Mesenchymal stem cell (in vitro differentiated cells and primary cell): ENCODE measurements at regions not wholly inside any gene's neighbourhood (a gene's known extent, or its start where the extent isn't known, plus 50 kb on each side); places are given as distances from the start of the nearest gene placed in this dataset.

Source experiments
- DNase-seq: peaks from one replicate; pipeline ENCODE4 v3.0.0-alpha.2; 2013
- H2AFZ ChIP-seq: one replicate; pipeline ENCODE4 v1.6.1; 2013; ENCODE audit warnings: low read depth, mild to moderate bottlenecking, control low read depth, inconsistent platforms, low read length, moderate library complexity
- H2AK5ac ChIP-seq: 2 replicates; pipeline ENCODE4 v1.6.1; 2013; ENCODE audit warnings: low read length, moderate library complexity, mild to moderate bottlenecking, inconsistent platforms; ENCODE audit not compliant: severe bottlenecking
- H2BK120ac ChIP-seq: one replicate; pipeline ENCODE4 v1.6.1; 2013; ENCODE audit warnings: low read depth, mild to moderate bottlenecking, inconsistent platforms, low read length, moderate library complexity
- H2BK12ac ChIP-seq, 2 experiments: one replicate each; pipeline ENCODE4 v1.6.1; 2013; ENCODE audit warnings: inconsistent platforms in 2 of 2, low read length in 2 of 2, mild to moderate bottlenecking in 2 of 2, moderate library complexity in 2 of 2, control low read depth in 1 of 2
- H2BK15ac ChIP-seq: one replicate; pipeline ENCODE4 v1.6.1; 2013; ENCODE audit warnings: mild to moderate bottlenecking, low read depth, inconsistent platforms; ENCODE audit not compliant: poor library complexity, severe bottlenecking
- H2BK5ac ChIP-seq: 2 replicates; pipeline ENCODE4 v1.6.1; 2013; ENCODE audit warnings: low read depth, mild to moderate bottlenecking, low read length, control low read depth, inconsistent platforms; ENCODE audit not compliant: poor library complexity, severe bottlenecking
- H3K14ac ChIP-seq, 2 experiments: one replicate each; pipeline ENCODE4 v1.6.1; 2013; ENCODE audit warnings: inconsistent platforms in 2 of 2, low read length in 2 of 2, control low read depth in 1 of 2, mild to moderate bottlenecking in 1 of 2, moderate library complexity in 1 of 2
- H3K18ac ChIP-seq, 2 experiments: one replicate each; pipeline ENCODE4 v1.6.1; 2013; ENCODE audit warnings: inconsistent platforms in 2 of 2, low read length in 2 of 2, control low read depth in 1 of 2, low read depth in 1 of 2, mild to moderate bottlenecking in 1 of 2
- H3K23ac ChIP-seq, 2 experiments: one replicate each; pipeline ENCODE4 v1.6.1; 2013; ENCODE audit warnings: inconsistent platforms in 2 of 2, low read length in 2 of 2, mild to moderate bottlenecking in 2 of 2, moderate library complexity in 2 of 2, control low read depth in 1 of 2
- H3K27ac ChIP-seq: 2 replicates; pipeline ENCODE4 v1.5.1; 2013; ENCODE audit warnings: mild to moderate bottlenecking, moderate library complexity, low read length, control low read depth, inconsistent platforms; ENCODE audit not compliant: poor library complexity, severe bottlenecking
- H3K27me3 ChIP-seq, 2 experiments: 2 replicates each; pipeline versions ENCODE4 v1.6.1 to v1.7.0; 2013; ENCODE audit warnings: low read length in 2 of 2, mild to moderate bottlenecking in 2 of 2, moderate library complexity in 2 of 2, control low read depth in 1 of 2, inconsistent platforms in 1 of 2; ENCODE audit not compliant: control insufficient read depth in 1 of 2, insufficient read depth in 1 of 2
- H3K36me3 ChIP-seq, 2 experiments: 2 replicates each; pipeline versions ENCODE4 v1.6.1 to v1.7.0; 2013; ENCODE audit warnings: low read length in 2 of 2, control low read depth in 1 of 2, inconsistent platforms in 1 of 2, low read depth in 1 of 2, mild to moderate bottlenecking in 1 of 2; ENCODE audit not compliant: insufficient read depth in 2 of 2, control insufficient read depth in 1 of 2
- H3K4ac ChIP-seq, 2 experiments: one replicate each; pipeline ENCODE4 v1.6.1; 2013; ENCODE audit warnings: inconsistent platforms in 2 of 2, low read length in 2 of 2, mild to moderate bottlenecking in 2 of 2, moderate library complexity in 2 of 2, control low read depth in 1 of 2, low read depth in 1 of 2
- H3K4me1 ChIP-seq: 2 replicates; pipeline ENCODE4 v1.6.1; 2013; ENCODE audit warnings: low read depth, low read length, control low read depth; ENCODE audit not compliant: control insufficient read depth, insufficient read depth
- H3K4me2 ChIP-seq: 2 replicates; pipeline ENCODE4 v1.6.1; 2013; ENCODE audit warnings: low read length, mild to moderate bottlenecking, inconsistent platforms; ENCODE audit not compliant: poor library complexity, severe bottlenecking
- H3K4me3 ChIP-seq, 2 experiments: 2 replicates each; pipeline versions ENCODE4 v1.5.1 to v1.7.0; 2013; ENCODE audit warnings: low read length in 2 of 2, mild to moderate bottlenecking in 2 of 2, control low read depth in 1 of 2, low read depth in 1 of 2; ENCODE audit not compliant: insufficient read depth in 1 of 2
- H3K79me1 ChIP-seq: replicated peaks from 2 replicates; pipeline ENCODE4 v1.6.1; 2013; ENCODE audit warnings: mild to moderate bottlenecking, control low read depth, low read length, inconsistent platforms; ENCODE audit not compliant: poor library complexity, severe bottlenecking
- H3K9ac ChIP-seq: 2 replicates; pipeline ENCODE4 v1.7.0; 2013; ENCODE audit warnings: mild to moderate bottlenecking, low read length, moderate library complexity
- H3K9me3 ChIP-seq: 2 replicates; pipeline ENCODE4 v1.7.0; 2013; ENCODE audit warnings: mild to moderate bottlenecking, low read length; ENCODE audit not compliant: control insufficient read depth
- H4K8ac ChIP-seq: one replicate; pipeline ENCODE4 v1.6.1; 2013; ENCODE audit warnings: inconsistent platforms, mild to moderate bottlenecking, low read length, moderate library complexity
- H4K91ac ChIP-seq: one replicate; pipeline ENCODE4 v1.6.1; 2013; ENCODE audit warnings: mild to moderate bottlenecking, low read length, inconsistent platforms
- WGBS: methylation state at CpG from one replicate; pipeline ENCODE4 v1.1.7; 2013; ENCODE audit warnings: mixed read lengths; 5-methylcytosine and 5-hydroxymethylcytosine counted together

- no peak overlapping the region for H4K91ac ChIP-seq
- H3K4me2 ChIP-seq = no peak overlapping the region
- no peak overlapping the region for H3K4me3 ChIP-seq
- no peak overlapping the region for H3K27ac ChIP-seq
- no peak for DNase-seq
- no peaks in the 10 kb centered on the region for H3K4me1 ChIP-seq
- H3K23ac ChIP-seq = no peak overlapping the region
- no peak overlapping the region for H3K14ac ChIP-seq
- H2BK120ac ChIP-seq = no peak overlapping the region
- H3K79me1 ChIP-seq = no peaks in the 10 kb centered on the region
- peak overlapping the region; percentile 34 for H3K9ac ChIP-seq
- no peak overlapping the region for H2AFZ ChIP-seq
- WGBS = 76% methylated on average over 10 of the region's 10 CpGs
- H3K9me3 ChIP-seq = peaks cover 1% of the 10 kb centered on the region
- H3K36me3 ChIP-seq = no peaks in the 10 kb centered on the region
- peaks cover 0 to 7% of the 10 kb centered on the region in 2 experiments for H3K27me3 ChIP-seq
- H2BK15ac ChIP-seq = peak overlapping the region; percentile 28
- H2AK5ac ChIP-seq = no peak overlapping the region
- H4K8ac ChIP-seq = no peak overlapping the region
- H2BK5ac ChIP-seq = no peak overlapping the region
- no peak overlapping the region for H2BK12ac ChIP-seq
- no peak overlapping the region for H3K18ac ChIP-seq
- no peak overlapping the region for H3K4ac ChIP-seq
Observed at GRCh38 chr6:1144842-1145767, 166.8 kb upstream of the FOXQ1 start.

GRCh38 chr6:1143655-1144054, 168.2 kb upstream of the FOXQ1 start:
- Histone ChIP-seq H3K9ac (no peak overlapping the region), H3K4me2 (no peak overlapping the region), H3K79me1 (no peaks in the 10 kb centered on the region), H3K27ac (no peak overlapping the region), H3K4me1 (no peaks in the 10 kb centered on the region), H3K18ac (no peak overlapping the region), H3K4ac (no peak overlapping the region), H4K8ac (no peak overlapping the region), H3K9me3 (peaks cover 12% of the 10 kb centered on the region), H2AFZ (no peak overlapping the region), H3K23ac (no peak overlapping the region), H4K91ac (no peak overlapping the region), H2BK12ac (no peak overlapping the region), H3K4me3 (no peak overlapping the region), H2AK5ac (no peak overlapping the region), H3K14ac (no peak overlapping the region), H2BK5ac (no peak overlapping the region), H2BK120ac (no peak overlapping the region), H2BK15ac (no peak overlapping the region), H3K36me3 (no peaks in the 10 kb centered on the region), H3K27me3 (peaks cover 0 to 6% of the 10 kb centered on the region in 2 experiments)
- 73% methylated on average over 6 of the region's 7 CpGs for whole genome bisulfite sequencing
- peak; percentile 20 for DNase-seq

GRCh38 chr6:1139155-1139890, 172.6 kb upstream of the FOXQ1 start:
- WGBS = 100% methylated on average over 1 of the region's 4 CpGs
- Histone ChIP-seq H3K36me3 (no peaks in the 10 kb centered on the region), H2AFZ (no peak overlapping the region), H4K8ac (no peak overlapping the region), H3K4me1 (no peaks in the 10 kb centered on the region), H3K4me2 (no peak overlapping the region), H3K23ac (no peak overlapping the region), H2BK12ac (no peak overlapping the region), H2AK5ac (no peak overlapping the region), H3K18ac (no peak overlapping the region), H2BK5ac (peak overlapping the region; percentile 19), H3K9me3 (peaks cover 13% of the 10 kb centered on the region), H3K27ac (no peak overlapping the region), H4K91ac (no peak overlapping the region), H2BK15ac (no peak overlapping the region), H3K9ac (no peak overlapping the region), H3K79me1 (no peaks in the 10 kb centered on the region), H3K4me3 (no peak overlapping the region), H3K4ac (no peak overlapping the region), H3K27me3 (no peaks in the 10 kb centered on the region), H3K14ac (no peak overlapping the region), H2BK120ac (no peak overlapping the region)
- DNase-seq = no peak

GRCh38 chr6:1137849-1138248, 174.0 kb upstream of the FOXQ1 start:
- Histone ChIP-seq H3K79me1 (no peaks in the 10 kb centered on the region), H3K36me3 (no peaks in the 10 kb centered on the region), H2BK120ac (no peak overlapping the region), H3K4me2 (no peak overlapping the region), H2BK15ac (no peak overlapping the region), H3K18ac (no peak overlapping the region), H3K9me3 (peaks cover 13% of the 10 kb centered on the region), H3K14ac (no peak overlapping the region), H4K91ac (no peak overlapping the region), H3K9ac (no peak overlapping the region), H2AFZ (no peak overlapping the region), H3K27ac (no peak overlapping the region), H2BK5ac (no peak overlapping the region), H3K4me1 (no peaks in the 10 kb centered on the region), H2BK12ac (no peak overlapping the region), H2AK5ac (no peak overlapping the region), H3K4ac (no peak overlapping the region), H3K4me3 (no peak overlapping the region), H4K8ac (no peak overlapping the region), H3K27me3 (no peaks in the 10 kb centered on the region), H3K23ac (no peak overlapping the region)
- no peak for DNase-seq
- whole genome bisulfite sequencing = 91% methylated on average over 6 of the region's 6 CpGs
